Endothelial cell of umbilical vein (primary cell): ENCODE measurements at regions not wholly inside any gene's neighbourhood (a gene's known extent, or its start where the extent isn't known, plus 50 kb on each side); places are given as distances from the start of the nearest gene placed in this dataset.

Experiments used
- BruUV-seq: library from RNA; stranded (reverse); fragments of 400-500 nt; replicated peaks from 2 replicates; lab custom pipeline; 2021; lab: Mats Ljungman, UMichigan
- CTCF ChIA-PET: fragments of 300-600, 350-600 bp; sonication (Branson Sonifier 250); formaldehyde crosslinking; loops from one replicate; lab custom pipeline; 2021; ENCODE audit warnings: antibody characterized with exemption, inconsistent platforms; lab: Charles Lee
- POLR2A ChIA-PET: fragments of 300-600, 350-600 bp; sonication (Branson Sonifier 250); formaldehyde crosslinking; loops from one replicate; lab custom pipeline; 2021; ENCODE audit warnings: antibody characterized with exemption, inconsistent platforms; lab: Charles Lee
- DNase-seq: peaks from one replicate; pipeline ENCODE4 v3.0.0-alpha.2; 2011; ENCODE audit warnings: low read depth, low spot score
- FAIRE-seq: peaks from 2 replicates; lab custom pipeline; 2011; peaks lifted over from hg19 to GRCh38; lab: Jason Lieb, UNC
- H2AFZ ChIP-seq: 2 replicates; pipeline ENCODE4 v1.6.0; 2012; ENCODE audit warnings: low read depth, low read length, control low read depth, inconsistent platforms
- H3K27ac ChIP-seq: 2 replicates; pipeline ENCODE4 v1.5.1; 2011; ENCODE audit warnings: low read depth, mild to moderate bottlenecking, control low read depth, low read length, moderate library complexity; ENCODE audit not compliant: insufficient read depth
- H3K27me3 ChIP-seq, 2 experiments: 2 replicates each; pipeline versions ENCODE4 v1.6.0 to v1.6.1; 2011; ENCODE audit warnings: low read length in 2 of 2, mixed read lengths in 1 of 2; ENCODE audit not compliant: control insufficient read depth in 2 of 2, insufficient read depth in 2 of 2
- H3K36me3 ChIP-seq, 2 experiments: 2 replicates in 1 of 2; 3 replicates in 1 of 2; pipeline ENCODE4 v1.5.1; 2011; ENCODE audit warnings: low read length in 2 of 2, mild to moderate bottlenecking in 1 of 2, moderate library complexity in 1 of 2; ENCODE audit not compliant: control insufficient read depth in 2 of 2, insufficient read depth in 2 of 2; ENCODE audit errors: extremely low read depth in 1 of 2
- H3K4me1 ChIP-seq: 3 replicates; pipeline ENCODE4 v1.5.1; 2011; ENCODE audit warnings: mild to moderate bottlenecking, low read length; ENCODE audit not compliant: control insufficient read depth, insufficient read depth; ENCODE audit errors: extremely low read depth
- H3K4me2 ChIP-seq: 2 replicates; pipeline ENCODE4 v1.6.1; 2011; ENCODE audit warnings: low read length, control low read depth, mixed read lengths; ENCODE audit not compliant: insufficient read depth
- H3K4me3 ChIP-seq, 3 experiments: fragments of 200-600 bp in 1 of 3; sonication (generic), shearing (Covaris generic) in 1 of 3; replicated peaks in 1 of 3; 2 replicates each; pipeline ENCODE4 v1.5.1; 2011 to 2016; ENCODE audit warnings: control low read depth in 3 of 3, low read length in 3 of 3, mild to moderate bottlenecking in 2 of 3, inconsistent platforms in 1 of 3, low read depth in 1 of 3, moderate library complexity in 1 of 3; ENCODE audit not compliant: insufficient read depth in 1 of 3
- H3K79me2 ChIP-seq: 2 replicates; pipeline ENCODE4 v1.6.0; 2012; ENCODE audit warnings: low read length, inconsistent platforms; ENCODE audit not compliant: control insufficient read depth, insufficient read depth
- H3K9ac ChIP-seq: replicated peaks from 2 replicates; pipeline ENCODE3; 2011; ENCODE audit warnings: low read length, control low read depth; ENCODE audit not compliant: insufficient read depth; ENCODE audit errors: extremely low read depth
- H3K9me1 ChIP-seq: replicated peaks from 3 replicates; pipeline ENCODE4 v1.6.0; 2011; ENCODE audit warnings: mild to moderate bottlenecking, low read length; ENCODE audit not compliant: control insufficient read depth, insufficient read depth; ENCODE audit errors: extremely low read depth
- H3K9me3 ChIP-seq: replicated peaks from 2 replicates; pipeline ENCODE4 v1.5.1; 2012; ENCODE audit warnings: low read length, inconsistent platforms; ENCODE audit not compliant: control insufficient read depth, insufficient read depth
- H4K20me1 ChIP-seq: replicated peaks from 2 replicates; pipeline ENCODE3; 2011; ENCODE audit warnings: mild to moderate bottlenecking, low read length; ENCODE audit not compliant: control insufficient read depth, insufficient read depth; ENCODE audit errors: extremely low read depth
- EZH2 ChIP-seq: IDR thresholded peaks from 2 replicates; pipeline ENCODE4 v1.6.1; 2012; ENCODE audit warnings: borderline replicate concordance, low read depth, mild to moderate bottlenecking, moderate library complexity, low read length, inconsistent platforms; ENCODE audit not compliant: severe bottlenecking
- FOS ChIP-seq: IDR thresholded peaks from 2 replicates; pipeline ENCODE4 v1.6.1; 2011; ENCODE audit warnings: mild to moderate bottlenecking, low read length, moderate library complexity, borderline replicate concordance; ENCODE audit not compliant: insufficient read depth
- GATA2 ChIP-seq: IDR thresholded peaks from 2 replicates; pipeline ENCODE4 v1.7.0; 2011; ENCODE audit warnings: low read depth, mild to moderate bottlenecking, moderate library complexity, mixed read lengths, low read length; ENCODE audit not compliant: insufficient read length, insufficient read depth
- JUN ChIP-seq: IDR thresholded peaks from 2 replicates; pipeline ENCODE4 v1.6.1; 2011; ENCODE audit warnings: borderline replicate concordance, low read depth; ENCODE audit not compliant: insufficient read length, insufficient read depth
- MYC ChIP-seq: IDR thresholded peaks from one replicate; pipeline ENCODE4 v1.6.1; 2011; ENCODE audit warnings: mild to moderate bottlenecking, low read depth, low read length
- POLR2A ChIP-seq: IDR thresholded peaks from 2 replicates; pipeline ENCODE4 v1.6.1; 2012; ENCODE audit warnings: low read depth, mild to moderate bottlenecking, control low read depth, low read length
- POLR2AphosphoS5 ChIP-seq: IDR thresholded peaks from 2 replicates; pipeline ENCODE4 v1.6.1; 2012; ENCODE audit warnings: low read depth, mild to moderate bottlenecking, control low read depth, low read length, moderate library complexity; ENCODE audit not compliant: insufficient read depth
- dilution Hi-C: fragments of 300-500 bp; cut with MboI; formaldehyde crosslinking; loops from one replicate; pipeline ENCODE4 v1.15.0; 2019; ENCODE audit warnings: low sequenced_read_pairs; ENCODE audit not compliant: extremely low pct_ligation_motif_present
- intact Hi-C: fragments of 100-400 bp; cut with micrococcal nuclease; formaldehyde crosslinking; loops from one replicate; pipeline ENCODE4 v1.10.0; 2022
- TF ChIP-seq, protein P1 (sequence below): IDR thresholded peaks from 2 replicates; pipeline ENCODE4 v1.6.1; 2011; ENCODE audit not compliant: insufficient read depth, insufficient read length
- TF ChIP-seq, protein P2 (sequence below), 2 donors: IDR thresholded peaks; 1 replicate in 1 of 2; 2 replicates in 1 of 2; pipeline ENCODE4 v1.5.1; 2011; ENCODE audit warnings: low read length in 2 of 2, mild to moderate bottlenecking in 2 of 2, moderate library complexity in 2 of 2, control low read depth in 1 of 2, inconsistent platforms in 1 of 2, low read depth in 1 of 2; ENCODE audit not compliant: insufficient read depth in 1 of 2; ENCODE audit errors: extremely low read depth in 1 of 2

DNA sequence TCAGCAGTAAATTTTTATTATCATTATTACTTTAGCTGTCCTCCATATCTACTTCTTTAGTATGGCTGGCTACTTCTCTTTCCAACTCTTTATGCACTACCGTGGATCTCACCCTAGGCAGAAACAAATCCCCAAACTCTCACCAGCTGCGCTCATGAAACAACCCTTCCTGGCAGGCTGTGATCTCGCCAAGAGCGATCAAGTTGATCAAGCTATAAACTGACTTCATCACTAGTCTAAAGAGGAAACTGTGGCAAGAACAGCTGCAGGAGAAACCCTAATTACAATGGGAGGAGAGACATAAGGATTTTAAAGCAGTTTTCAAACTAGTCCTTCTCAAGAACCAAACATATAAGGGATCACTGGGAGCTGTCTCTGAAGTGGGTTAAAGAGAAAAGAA lies 160.5 kb upstream of the PRSS58 start:
- BruUV-seq, result no TSS peak
- intact Hi-C loops (no loop called here), dilution Hi-C loops (no loop called here)
- Histone ChIP-seq H2AFZ (no peak overlapping the region), H4K20me1 (no peaks in the 10 kb centered on the region), H3K4me1 (no peaks in the 10 kb centered on the region), H3K4me2 (no peak overlapping the region), H3K79me2 (no peaks in the 10 kb centered on the region), H3K27ac (no peak overlapping the region), H3K9me1 (no peaks in the 10 kb centered on the region), H3K9me3 (no peaks in the 10 kb centered on the region), H3K27me3 (peaks cover 0 to 5% of the 10 kb centered on the region in 2 experiments), H3K36me3 (no peaks in the 10 kb centered on the region), H3K4me3 (no peak overlapping the region), H3K9ac (no peak overlapping the region)
- no peak for FAIRE-seq
- ChIA-PET CTCF (interaction anchor here (1.6 to 2.7 kb wide), 2 partner anchors 41 to 60 kb away, joined by 3 to 10 read pairs; no protein-coding TSS in a partner anchor), POLR2A (no interaction called here)
- no peak for DNase-seq
- TF ChIP-seq JUN, result no peak
- no peak for TF ChIP-seq MYC
- TF ChIP-seq, protein P1, sequence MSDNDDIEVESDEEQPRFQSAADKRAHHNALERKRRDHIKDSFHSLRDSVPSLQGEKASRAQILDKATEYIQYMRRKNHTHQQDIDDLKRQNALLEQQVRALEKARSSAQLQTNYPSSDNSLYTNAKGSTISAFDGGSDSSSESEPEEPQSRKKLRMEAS, result no peak
- no peak for TF ChIP-seq POLR2AphosphoS5
- TF ChIP-seq FOS, result no peak
- no peak for TF ChIP-seq GATA2
- no peak for TF ChIP-seq EZH2
- TF ChIP-seq POLR2A, result no peak
- TF ChIP-seq, protein P2, sequence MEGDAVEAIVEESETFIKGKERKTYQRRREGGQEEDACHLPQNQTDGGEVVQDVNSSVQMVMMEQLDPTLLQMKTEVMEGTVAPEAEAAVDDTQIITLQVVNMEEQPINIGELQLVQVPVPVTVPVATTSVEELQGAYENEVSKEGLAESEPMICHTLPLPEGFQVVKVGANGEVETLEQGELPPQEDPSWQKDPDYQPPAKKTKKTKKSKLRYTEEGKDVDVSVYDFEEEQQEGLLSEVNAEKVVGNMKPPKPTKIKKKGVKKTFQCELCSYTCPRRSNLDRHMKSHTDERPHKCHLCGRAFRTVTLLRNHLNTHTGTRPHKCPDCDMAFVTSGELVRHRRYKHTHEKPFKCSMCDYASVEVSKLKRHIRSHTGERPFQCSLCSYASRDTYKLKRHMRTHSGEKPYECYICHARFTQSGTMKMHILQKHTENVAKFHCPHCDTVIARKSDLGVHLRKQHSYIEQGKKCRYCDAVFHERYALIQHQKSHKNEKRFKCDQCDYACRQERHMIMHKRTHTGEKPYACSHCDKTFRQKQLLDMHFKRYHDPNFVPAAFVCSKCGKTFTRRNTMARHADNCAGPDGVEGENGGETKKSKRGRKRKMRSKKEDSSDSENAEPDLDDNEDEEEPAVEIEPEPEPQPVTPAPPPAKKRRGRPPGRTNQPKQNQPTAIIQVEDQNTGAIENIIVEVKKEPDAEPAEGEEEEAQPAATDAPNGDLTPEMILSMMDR (IDR thresholded peaks at IDR 0.05; ENCODE audit: extremely low read depth in 1 of 2, insufficient read depth in 1 of 2, low read depth in 1 of 2, low read length in 2 of 2), result no peak
